Liver (tissue), 7 donors: ENCODE measurements at regions not wholly inside any gene's neighbourhood (a gene's known extent, or its start where the extent isn't known, plus 50 kb on each side); places are given as distances from the start of the nearest gene placed in this dataset.

Source experiments
- DNase-seq: peaks from one replicate; pipeline ENCODE4 v3.0.0-alpha.2; 2017; ENCODE audit warnings: low spot score
- H3K27ac ChIP-seq, 2 donors: one replicate each; pipeline ENCODE4 v1.7.0; 2013; ENCODE audit warnings: inconsistent platforms in 2 of 2, low read length in 2 of 2, control low read depth in 1 of 2, low read depth in 1 of 2, mild to moderate bottlenecking in 1 of 2
- H3K27me3 ChIP-seq, 4 donors: one replicate each; pipeline versions ENCODE4 v1.6.1 to v1.7.0; 2013; ENCODE audit warnings: low read length in 3 of 4, inconsistent platforms in 1 of 4, mild to moderate bottlenecking in 1 of 4, moderate library complexity in 1 of 4; ENCODE audit not compliant: control insufficient read depth in 4 of 4, insufficient read depth in 4 of 4
- H3K36me3 ChIP-seq, 4 donors: one replicate each; pipeline versions ENCODE4 v1.6.1 to v1.7.0; 2013; ENCODE audit warnings: low read length in 3 of 4, mild to moderate bottlenecking in 3 of 4, low read depth in 1 of 4, moderate library complexity in 1 of 4; ENCODE audit not compliant: control insufficient read depth in 4 of 4, insufficient read depth in 3 of 4
- H3K4me1 ChIP-seq, 4 donors: one replicate each; pipeline versions ENCODE4 v1.6.1 to v1.7.0; 2013; ENCODE audit warnings: low read length in 3 of 4, mild to moderate bottlenecking in 3 of 4, moderate library complexity in 1 of 4; ENCODE audit not compliant: control insufficient read depth in 4 of 4, insufficient read depth in 4 of 4
- H3K4me3 ChIP-seq, 3 donors: one replicate each; pipeline versions ENCODE4 v1.6.1 to v1.7.0; 2013; ENCODE audit warnings: low read length in 3 of 3, control low read depth in 1 of 3, low read depth in 1 of 3, mild to moderate bottlenecking in 1 of 3
- H3K9ac ChIP-seq, 2 donors: one replicate each; pipeline ENCODE4 v1.7.0; 2013; ENCODE audit warnings: low read length in 2 of 2, mild to moderate bottlenecking in 2 of 2, moderate library complexity in 2 of 2, control low read depth in 1 of 2, low read depth in 1 of 2
- H3K9me3 ChIP-seq, 4 donors: one replicate each; pipeline versions ENCODE4 v1.6.1 to v1.7.0; 2013; ENCODE audit warnings: low read length in 3 of 4; ENCODE audit not compliant: control insufficient read depth in 4 of 4
- ATF3 ChIP-seq: IDR thresholded peaks from 2 replicates; pipeline ENCODE4 v1.6.1; 2016; ENCODE audit warnings: antibody characterized with exemption
- FOXA1 ChIP-seq: IDR thresholded peaks from 2 replicates; pipeline ENCODE4 v1.6.1; 2016; ENCODE audit warnings: antibody characterized with exemption
- FOXA2 ChIP-seq: IDR thresholded peaks from 2 replicates; pipeline ENCODE4 v1.6.1; 2016; ENCODE audit warnings: antibody characterized with exemption
- GABPA ChIP-seq, 2 donors: IDR thresholded peaks in 1 of 2; conservative IDR thresholded peaks in 1 of 2; 2 replicates each; pipeline ENCODE4 v1.6.1; 2016; ENCODE audit warnings: antibody characterized with exemption in 2 of 2, mild to moderate bottlenecking in 1 of 2, moderate library complexity in 1 of 2
- RAD21 ChIP-seq, 2 donors: IDR thresholded peaks; 2 replicates each; pipeline ENCODE4 v1.6.1; 2016; ENCODE audit warnings: antibody characterized with exemption in 2 of 2, mild to moderate bottlenecking in 2 of 2
- REST ChIP-seq: IDR thresholded peaks from 2 replicates; pipeline ENCODE4 v1.6.1; 2016; ENCODE audit warnings: antibody characterized with exemption, mild to moderate bottlenecking
- RXRA ChIP-seq, 2 donors: IDR thresholded peaks; 2 replicates each; pipeline ENCODE4 v1.6.1; 2017 to 2018; ENCODE audit warnings: antibody characterized with exemption in 2 of 2, mild to moderate bottlenecking in 1 of 2
- SP1 ChIP-seq: IDR thresholded peaks from 2 replicates; pipeline ENCODE4 v1.6.1; 2018; ENCODE audit warnings: antibody characterized with exemption, mild to moderate bottlenecking
- TAF1 ChIP-seq: conservative IDR thresholded peaks from 2 replicates; pipeline ENCODE4 v1.6.1; 2016; ENCODE audit warnings: antibody characterized with exemption, mild to moderate bottlenecking
- YY1 ChIP-seq: IDR thresholded peaks from 2 replicates; pipeline ENCODE4 v1.6.1; 2016; ENCODE audit warnings: antibody characterized with exemption, mild to moderate bottlenecking
- ZBTB33 ChIP-seq: IDR thresholded peaks from 2 replicates; pipeline ENCODE4 v1.6.1; 2016; ENCODE audit warnings: antibody characterized with exemption
- WGBS: extraction: QIAGEN DNeasy Blood & Tissue Kit; methylation state at CpG from one replicate; pipeline ENCODE4 v1.1.7; 2013; 5-methylcytosine and 5-hydroxymethylcytosine counted together
- TF ChIP-seq, protein P1 (sequence below): IDR thresholded peaks from 2 replicates; pipeline ENCODE4 v1.6.1; 2016; ENCODE audit warnings: antibody characterized with exemption
- donor health status: healthy.
- donor health status: healthy.
- donor health status: healthy.
- donor health status: healthy.

DNA sequence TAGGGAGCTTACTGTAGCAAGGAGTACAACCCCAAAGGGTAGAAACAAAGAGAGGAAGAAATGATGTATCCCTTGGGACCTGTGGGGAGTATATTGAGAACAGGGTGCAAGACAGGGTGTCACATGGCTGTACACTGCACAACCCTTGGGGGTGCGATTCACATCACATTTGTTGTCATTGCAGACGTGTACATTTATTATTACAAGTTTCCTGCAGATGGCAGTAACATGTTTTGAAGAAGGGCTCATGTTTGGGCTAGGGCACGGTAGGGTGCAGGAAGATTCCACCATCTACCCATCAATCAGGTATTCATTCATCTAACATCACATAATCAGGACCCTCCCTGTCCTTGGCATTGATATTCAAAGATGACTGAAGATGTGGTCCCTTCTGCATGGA lies 62.5 kb downstream of the NDUFS5 start:
- TF ChIP-seq YY1 (no peak), SP1 (no peak), REST (no peak), GABPA (IDR thresholded peaks at IDR 0.05 in 1 of 2, conservative IDR thresholded peaks at IDR 0.05 in 1 of 2) (no peak), TAF1 (no peak), ATF3 (no peak), FOXA1 (no peak)
- no peak overlapping the region for H3K9ac ChIP-seq
- no peak overlapping the region for H3K4me3 ChIP-seq
- DNase-seq, result no peak
- 84% methylated on average over 3 of the region's 3 CpGs for WGBS
- H3K27me3 ChIP-seq, result no peaks in the 10 kb centered on the region
- H3K9me3 ChIP-seq, result no peaks in the 10 kb centered on the region
- H3K4me1 ChIP-seq, result peaks cover 0 to 7% (median 6%) of the 10 kb centered on the region in 4 donors
- no peak overlapping the region for H3K27ac ChIP-seq
- H3K36me3 ChIP-seq, result no peaks in the 10 kb centered on the region

GRCh38 chr1:39089931-39090521 lies 63.9 kb downstream of the NDUFS5 start:
- DNase-seq, result no peak
- Histone ChIP-seq H3K27me3 (no peaks in the 10 kb centered on the region), H3K36me3 (no peaks in the 10 kb centered on the region), H3K4me1 (peaks cover 0 to 7% (median 6%) of the 10 kb centered on the region in 4 donors), H3K27ac (peak overlapping the region; percentile 47 to 57), H3K4me3 (no peak overlapping the region), H3K9me3 (no peaks in the 10 kb centered on the region), H3K9ac (no peak overlapping the region)
- TF ChIP-seq, protein P1, sequence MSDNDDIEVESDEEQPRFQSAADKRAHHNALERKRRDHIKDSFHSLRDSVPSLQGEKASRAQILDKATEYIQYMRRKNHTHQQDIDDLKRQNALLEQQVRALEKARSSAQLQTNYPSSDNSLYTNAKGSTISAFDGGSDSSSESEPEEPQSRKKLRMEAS, result no peak
- TF ChIP-seq GABPA (IDR thresholded peaks at IDR 0.05 in 1 of 2, conservative IDR thresholded peaks at IDR 0.05 in 1 of 2) (no peak), FOXA2 (no peak), RAD21 (IDR thresholded peaks at IDR 0.05) (peak in 1 of 2 donors; percentile 10), ZBTB33 (no peak), ATF3 (no peak), RXRA (IDR thresholded peaks at IDR 0.05) (no peak), REST (no peak), FOXA1 (no peak)
- WGBS, result 65% methylated on average over 3 of the region's 3 CpGs
